ENCODE measurements at regions not wholly inside any gene's neighbourhood (a gene's known extent, or its start where the extent isn't known, plus 50 kb on each side); places are given as distances from the start of the nearest gene placed in this dataset.

GRCh38 chr1:175864183-175864582 is 120.8 kb upstream of the TNR start:
- no peaks in the 10 kb centered on the region for H3K9me3 ChIP-seq
- no peaks in the 10 kb centered on the region for H3K36me3 ChIP-seq
- WGBS: 96% methylated on average over 7 of the region's 7 CpGs
- TF ChIP-seq CTCF (IDR thresholded peaks at IDR 0.05): no peak
- H3K4me3 ChIP-seq: no peak overlapping the region
- no peak for DNase-seq (ENCODE audit: low spot score)
- H3K27ac ChIP-seq: no peak overlapping the region
- H3K27me3 ChIP-seq (replicated peaks; ENCODE audit: insufficient read depth): no peaks in the 10 kb centered on the region
- no peaks in the 10 kb centered on the region for H3K4me1 ChIP-seq (replicated peaks)
- intact Hi-C loops (cut with DNase I): no loop called here

- H3K4me3 ChIP-seq: no peak overlapping the region
- H3K36me3 ChIP-seq: no peaks in the 10 kb centered on the region
- 78% methylated on average over 14 of the region's 14 CpGs for WGBS
- H3K27me3 ChIP-seq (replicated peaks; ENCODE audit: insufficient read depth): no peaks in the 10 kb centered on the region
- DNase-seq (ENCODE audit: low spot score): no peak
- H3K27ac ChIP-seq: no peak overlapping the region
- TF ChIP-seq CTCF (IDR thresholded peaks at IDR 0.05): no peak
- no peak for TF ChIP-seq POLR2A (IDR thresholded peaks at IDR 0.05)
- no peak for TF ChIP-seq POLR2AphosphoS5 (IDR thresholded peaks at IDR 0.05)
- no peaks in the 10 kb centered on the region for H3K4me1 ChIP-seq (replicated peaks)
- intact Hi-C loops (cut with DNase I): no loop called here
- no peaks in the 10 kb centered on the region for H3K9me3 ChIP-seq
Observed at GRCh38 chr1:175863299-175864050, 120.1 kb upstream of the TNR start.

- no peaks in the 10 kb centered on the region for H3K4me1 ChIP-seq (replicated peaks)
- no peaks in the 10 kb centered on the region for H3K9me3 ChIP-seq
- no peak overlapping the region for H3K27ac ChIP-seq
- no peak for DNase-seq (ENCODE audit: low spot score)
- no peaks in the 10 kb centered on the region for H3K36me3 ChIP-seq
- no peak for TF ChIP-seq POLR2AphosphoS5 (IDR thresholded peaks at IDR 0.05)
- TF ChIP-seq POLR2A (IDR thresholded peaks at IDR 0.05): no peak
- TF ChIP-seq CTCF (IDR thresholded peaks at IDR 0.05): no peak
- WGBS: 68% methylated on average over 3 of the region's 3 CpGs
- H3K27me3 ChIP-seq (replicated peaks; ENCODE audit: insufficient read depth): no peaks in the 10 kb centered on the region
- intact Hi-C loops (cut with DNase I): no loop called here
- H3K4me3 ChIP-seq: no peak overlapping the region
Observed at GRCh38 chr1:175862408-175862807, 119.0 kb upstream of the TNR start.

- intact Hi-C loops (cut with DNase I): no loop called here
- DNase-seq (ENCODE audit: low spot score): no peak
- no peak overlapping the region for H3K4me3 ChIP-seq
- H3K4me1 ChIP-seq (replicated peaks): no peaks in the 10 kb centered on the region
- no peak overlapping the region for H3K27ac ChIP-seq
- TF ChIP-seq CTCF (IDR thresholded peaks at IDR 0.05) (no peak), POLR2AphosphoS5 (IDR thresholded peaks at IDR 0.05) (no peak), POLR2A (IDR thresholded peaks at IDR 0.05) (no peak)
- 68% methylated on average over 8 of the region's 8 CpGs for WGBS
- H3K36me3 ChIP-seq: no peaks in the 10 kb centered on the region
- H3K27me3 ChIP-seq (replicated peaks; ENCODE audit: insufficient read depth): no peaks in the 10 kb centered on the region
- no peaks in the 10 kb centered on the region for H3K9me3 ChIP-seq
Observed at GRCh38 chr1:175861626-175862367, 118.4 kb upstream of the TNR start.

GRCh38 chr1:175857756-175858155 is 114.4 kb upstream of the TNR start:
- 22% methylated on average over 6 of the region's 6 CpGs for WGBS
- TF ChIP-seq CTCF (IDR thresholded peaks at IDR 0.05) (no peak), POLR2AphosphoS5 (IDR thresholded peaks at IDR 0.05) (no peak)
- Histone ChIP-seq H3K9me3 (no peaks in the 10 kb centered on the region), H3K4me3 (no peak overlapping the region), H3K27me3 (replicated peaks; ENCODE audit: insufficient read depth) (no peaks in the 10 kb centered on the region), H3K4me1 (replicated peaks) (no peaks in the 10 kb centered on the region), H3K27ac (no peak overlapping the region), H3K36me3 (no peaks in the 10 kb centered on the region)
- no peak for DNase-seq (ENCODE audit: low spot score)
- intact Hi-C loops (cut with DNase I): no loop called here

Measured in prostate gland (tissue), 2 donors.